A172 (cell line): ENCODE measurements at regions not wholly inside any gene's neighbourhood (a gene's known extent, or its start where the extent isn't known, plus 50 kb on each side); places are given as distances from the start of the nearest gene placed in this dataset.
"Not testable (repeated sequence)": the region's sequence is repeated elsewhere in the genome, so short reads cannot be mapped to it uniquely, and the experiment has no call there.

Experiments
- DNase-seq: peaks from one replicate; pipeline ENCODE4 v3.0.0-alpha.2; 2015; ENCODE audit warnings: low spot score

GRCh38 chr7:101679653-101680173 is 50.6 kb upstream of the MYL10 start:
- DNase-seq: not testable (repeated sequence)

- no peak for DNase-seq
Measured at GRCh38 chr7:101680406-101681145, 51.5 kb upstream of the MYL10 start.

- peak; percentile 98 for DNase-seq
Measured at GRCh38 chr7:101681170-101682007, 52.3 kb upstream of the MYL10 start.

GRCh38 chr7:101684983-101685330 is 55.9 kb upstream of the MYL10 start:
- DNase-seq: no peak

GRCh38 chr7:101686030-101686429 is 56.9 kb upstream of the MYL10 start:
- peak; percentile 95 for DNase-seq

GRCh38 chr7:101687081-101687480 is 58.0 kb upstream of the MYL10 start:
- DNase-seq: no peak

- DNase-seq: no peak
Measured at GRCh38 chr7:101687791-101688182, 58.7 kb upstream of the MYL10 start.

GRCh38 chr7:101688183-101688831 is 59.2 kb upstream of the MYL10 start:
- DNase-seq: peak; percentile 53

- no peak for DNase-seq
Measured at GRCh38 chr7:101688995-101689907, 60.2 kb upstream of the MYL10 start.

GRCh38 chr7:101690061-101690460 is 61.0 kb upstream of the MYL10 start:
- no peak for DNase-seq

GRCh38 chr7:101691822-101692384 is 62.8 kb upstream of the MYL10 start:
- no peak for DNase-seq

- DNase-seq: no peak
Measured at GRCh38 chr7:101693498-101694091, 64.5 kb upstream of the MYL10 start.

GRCh38 chr7:101698964-101699363 is 69.9 kb upstream of the MYL10 start:
- no peak for DNase-seq

- DNase-seq: no peak
Measured at GRCh38 chr7:101699399-101699798, 70.3 kb upstream of the MYL10 start.

GRCh38 chr7:101699881-101700823 is 71.1 kb upstream of the MYL10 start:
- DNase-seq: no peak

- DNase-seq: no peak
Measured at GRCh38 chr7:101701153-101701794, 72.2 kb upstream of the MYL10 start.

- DNase-seq: no peak
Measured at GRCh38 chr7:101702362-101702850, 73.3 kb upstream of the MYL10 start.

- DNase-seq: no peak
Measured at GRCh38 chr7:101705331-101705730, 76.2 kb upstream of the MYL10 start.

- no peak for DNase-seq
Measured at GRCh38 chr7:101707587-101707986, 78.5 kb upstream of the MYL10 start.
